ENCODE measurements at regions not wholly inside any gene's neighbourhood (a gene's known extent, or its start where the extent isn't known, plus 50 kb on each side); places are given as distances from the start of the nearest gene placed in this dataset.
"Not testable (repeated sequence)": the region's sequence is repeated elsewhere in the genome, so short reads cannot be mapped to it uniquely, and the experiment has no call there.

DNA sequence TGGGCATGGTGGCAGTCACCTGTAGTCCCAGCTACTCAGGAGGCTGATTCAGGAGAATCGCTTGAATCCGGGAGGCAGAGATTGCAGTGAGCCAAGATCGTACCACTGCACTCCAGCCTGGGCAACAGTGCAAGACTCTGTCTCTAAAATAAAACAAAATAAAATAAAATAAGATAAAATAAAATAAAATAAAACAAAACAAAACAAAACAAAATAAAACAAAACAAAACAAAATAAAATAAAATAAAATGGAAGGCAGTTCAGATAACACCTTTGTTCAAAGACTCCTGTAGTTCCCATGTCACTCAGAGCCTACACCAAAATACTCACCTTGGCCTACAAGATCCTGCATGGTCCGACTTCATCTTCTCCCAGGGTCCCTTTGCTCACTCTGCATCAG, 61.3 kb downstream of the SYF2 start:
- H3K4me2 ChIP-seq (replicated peaks; ENCODE audit: extremely low read depth, low read length, poor library complexity, severe bottlenecking); H3K27ac ChIP-seq (ENCODE audit: low read depth in 1 of 2, low read length in 2 of 2); H3K36me3 Mint-ChIP-seq; H3K4me3 ChIP-seq (replicated peaks in 1 of 3; ENCODE audit: low read depth in 2 of 3, low read length in 3 of 3); H3K9me3 ChIP-seq (replicated peaks in 1 of 2; ENCODE audit: control insufficient read depth in 1 of 2, insufficient read depth in 1 of 2, low read length in 2 of 2); H3K4me1 Mint-ChIP-seq; DNase-seq; H3K27me3 ChIP-seq (ENCODE audit: control insufficient read depth in 2 of 2, insufficient read depth in 2 of 2, low read length in 2 of 2); H3K27ac Mint-ChIP-seq; intact Hi-C loops (cut with micrococcal nuclease); H3K79me2 ChIP-seq (ENCODE audit: insufficient read depth, low read length); H4K20me1 ChIP-seq (ENCODE audit: insufficient read depth, low read length); H3K4me1 ChIP-seq (ENCODE audit: control insufficient read depth in 1 of 2, insufficient read depth in 2 of 2, low read length in 2 of 2); H3K4me3 Mint-ChIP-seq; H3K9ac ChIP-seq (ENCODE audit: insufficient read depth, low read length, poor library complexity, severe bottlenecking); H2AFZ ChIP-seq (ENCODE audit: insufficient read depth, low read depth, low read length, poor library complexity, severe bottlenecking); H3K27me3 Mint-ChIP-seq (ENCODE audit: low read depth in 3 of 3); H3K36me3 ChIP-seq (replicated peaks in 1 of 2; ENCODE audit: control insufficient read depth in 1 of 2, insufficient read depth in 2 of 2, low read length in 2 of 2): not testable (repeated sequence)
- peaks cover 4 to 12% (median 8%) of the 10 kb centered on the region in 7 donors for H3K9me3 Mint-ChIP-seq
- WGBS (ENCODE audit: insufficient coverage): 94% methylated on average over 3 of the region's 4 CpGs

DNA sequence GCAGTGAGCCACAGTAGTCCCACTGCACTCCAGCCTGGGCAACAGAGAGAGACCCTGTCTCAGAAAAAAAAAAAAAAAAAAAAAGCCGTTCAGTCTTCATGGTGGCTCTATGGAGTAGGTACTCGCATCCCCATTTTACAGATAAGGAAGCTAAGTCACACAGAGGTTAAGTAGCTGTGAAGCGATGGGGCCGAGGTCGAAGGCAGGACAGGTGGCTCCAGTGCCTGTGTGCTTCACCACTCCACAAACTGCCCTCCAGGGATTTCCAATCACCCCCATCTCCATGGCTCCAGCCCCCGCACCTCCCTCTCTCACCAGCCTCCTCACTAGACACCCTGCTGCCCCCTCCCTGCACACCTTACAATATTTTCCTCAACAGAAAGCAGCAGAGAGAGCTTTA, 61.9 kb downstream of the SYF2 start:
- TF ChIP-seq, protein P1, sequence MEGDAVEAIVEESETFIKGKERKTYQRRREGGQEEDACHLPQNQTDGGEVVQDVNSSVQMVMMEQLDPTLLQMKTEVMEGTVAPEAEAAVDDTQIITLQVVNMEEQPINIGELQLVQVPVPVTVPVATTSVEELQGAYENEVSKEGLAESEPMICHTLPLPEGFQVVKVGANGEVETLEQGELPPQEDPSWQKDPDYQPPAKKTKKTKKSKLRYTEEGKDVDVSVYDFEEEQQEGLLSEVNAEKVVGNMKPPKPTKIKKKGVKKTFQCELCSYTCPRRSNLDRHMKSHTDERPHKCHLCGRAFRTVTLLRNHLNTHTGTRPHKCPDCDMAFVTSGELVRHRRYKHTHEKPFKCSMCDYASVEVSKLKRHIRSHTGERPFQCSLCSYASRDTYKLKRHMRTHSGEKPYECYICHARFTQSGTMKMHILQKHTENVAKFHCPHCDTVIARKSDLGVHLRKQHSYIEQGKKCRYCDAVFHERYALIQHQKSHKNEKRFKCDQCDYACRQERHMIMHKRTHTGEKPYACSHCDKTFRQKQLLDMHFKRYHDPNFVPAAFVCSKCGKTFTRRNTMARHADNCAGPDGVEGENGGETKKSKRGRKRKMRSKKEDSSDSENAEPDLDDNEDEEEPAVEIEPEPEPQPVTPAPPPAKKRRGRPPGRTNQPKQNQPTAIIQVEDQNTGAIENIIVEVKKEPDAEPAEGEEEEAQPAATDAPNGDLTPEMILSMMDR (IDR thresholded peaks at IDR 0.05): no peak
- no peak overlapping the region for H3K9ac ChIP-seq (ENCODE audit: insufficient read depth, low read length, poor library complexity, severe bottlenecking)
- no peaks in the 10 kb centered on the region for H3K36me3 Mint-ChIP-seq

More for the DNA sequence above, 61.9 kb downstream of the SYF2 start:
- no peak overlapping the region for H3K4me2 ChIP-seq (replicated peaks; ENCODE audit: extremely low read depth, low read length, poor library complexity, severe bottlenecking)
- H3K9me3 ChIP-seq (replicated peaks in 1 of 2; ENCODE audit: control insufficient read depth in 1 of 2, insufficient read depth in 1 of 2, low read length in 2 of 2): peaks cover 0 to 3% of the 10 kb centered on the region in 2 donors
- 100% methylated on average over 2 of the region's 6 CpGs for WGBS (ENCODE audit: insufficient coverage)
- Mint-ChIP-seq H3K27me3 (ENCODE audit: low read depth in 3 of 3) (no peaks in the 10 kb centered on the region), H3K4me1 (no peaks in the 10 kb centered on the region), H3K27ac (no peak overlapping the region), H3K9me3 (peaks cover 4 to 12% (median 6%) of the 10 kb centered on the region in 7 donors), H3K4me3 (no peak overlapping the region)
- no peaks in the 10 kb centered on the region for H3K79me2 ChIP-seq (ENCODE audit: insufficient read depth, low read length)
- no peaks in the 10 kb centered on the region for H3K36me3 ChIP-seq (replicated peaks in 1 of 2; ENCODE audit: control insufficient read depth in 1 of 2, insufficient read depth in 2 of 2, low read length in 2 of 2)
- no peak overlapping the region for H3K27ac ChIP-seq (ENCODE audit: low read depth in 1 of 2, low read length in 2 of 2)
- no peaks in the 10 kb centered on the region for H3K4me1 ChIP-seq (ENCODE audit: control insufficient read depth in 1 of 2, insufficient read depth in 2 of 2, low read length in 2 of 2)
- H2AFZ ChIP-seq (ENCODE audit: insufficient read depth, low read depth, low read length, poor library complexity, severe bottlenecking): no peak overlapping the region
- no peak overlapping the region for H3K4me3 ChIP-seq (replicated peaks in 1 of 3; ENCODE audit: low read depth in 2 of 3, low read length in 3 of 3)
- H4K20me1 ChIP-seq (ENCODE audit: insufficient read depth, low read length): no peaks in the 10 kb centered on the region
- DNase-seq: no peak
- intact Hi-C loops (cut with micrococcal nuclease): no loop called here
- no peaks in the 10 kb centered on the region for H3K27me3 ChIP-seq (ENCODE audit: control insufficient read depth in 2 of 2, insufficient read depth in 2 of 2, low read length in 2 of 2)
